ENCODE measurements at regions not wholly inside any gene's neighbourhood (a gene's known extent, or its start where the extent isn't known, plus 50 kb on each side); places are given as distances from the start of the nearest gene placed in this dataset.

DNA sequence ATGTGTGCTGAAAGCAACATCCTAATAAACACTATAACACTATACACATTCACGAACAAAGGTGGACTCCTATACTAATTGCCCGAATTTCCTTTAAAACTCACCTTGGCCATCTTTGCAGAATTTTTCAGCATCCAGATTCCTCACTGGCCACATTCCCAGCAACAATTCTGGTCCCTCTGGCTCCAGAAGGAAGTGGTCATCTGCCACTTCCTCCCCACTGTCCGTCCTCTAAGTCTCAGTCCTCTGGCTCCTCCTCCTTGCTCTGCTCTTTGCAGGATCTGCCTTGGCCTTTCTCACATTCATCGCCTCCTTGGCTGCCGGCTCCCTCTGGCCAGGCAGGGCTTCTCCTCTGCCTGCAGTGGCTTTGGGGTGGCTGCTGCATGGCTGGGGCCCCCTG, 426.0 kb downstream of the FUT8 start:
- no peak for DNase-seq
- Histone ChIP-seq H3K27me3 (ENCODE audit: insufficient read depth) (no peaks in the 10 kb centered on the region; the same call in 1 of the 2 replicates), H3K9me3 (no peaks in the 10 kb centered on the region), H3K4me2 (no peak overlapping the region), H3F3A (replicated peaks; ENCODE audit: insufficient read depth) (no peaks in the 10 kb centered on the region), H3K79me2 (ENCODE audit: insufficient read depth) (no peaks in the 10 kb centered on the region), H3K4me1 (ENCODE audit: control insufficient read depth in 1 of 2, insufficient read depth in 2 of 2, low read depth in 1 of 2, low read length in 1 of 2) (no peaks in the 10 kb centered on the region; a peak in 1 of 4 replicates), H4K20me1 (ENCODE audit: insufficient read depth) (no peaks in the 10 kb centered on the region), H3K36me3 (replicated peaks in 1 of 2; ENCODE audit: control insufficient read depth in 1 of 2, insufficient read depth in 2 of 2, low read length in 1 of 2) (no peaks in the 10 kb centered on the region), H3K9ac (no peak overlapping the region), H3K9me2 (no peaks in the 10 kb centered on the region), H2AFZ (ENCODE audit: low read depth) (no peak overlapping the region), H3K27ac (ENCODE audit: low read depth in 2 of 2, low read length in 1 of 2) (no peak overlapping the region), H3K4me3 (ENCODE audit: low read depth in 2 of 2, low read length in 1 of 2) (no peak overlapping the region)
- ChIA-PET POLR2A (no interaction called here), CTCF (interaction anchor here (2.1 kb wide), 1 partner anchor 14 kb away, joined by 11 read pairs; no protein-coding TSS in a partner anchor)
- 47% methylated on average over 4 of the region's 5 CpGs for WGBS (ENCODE audit: low lambda C conversion rate)
- TF ChIP-seq, protein P1, sequence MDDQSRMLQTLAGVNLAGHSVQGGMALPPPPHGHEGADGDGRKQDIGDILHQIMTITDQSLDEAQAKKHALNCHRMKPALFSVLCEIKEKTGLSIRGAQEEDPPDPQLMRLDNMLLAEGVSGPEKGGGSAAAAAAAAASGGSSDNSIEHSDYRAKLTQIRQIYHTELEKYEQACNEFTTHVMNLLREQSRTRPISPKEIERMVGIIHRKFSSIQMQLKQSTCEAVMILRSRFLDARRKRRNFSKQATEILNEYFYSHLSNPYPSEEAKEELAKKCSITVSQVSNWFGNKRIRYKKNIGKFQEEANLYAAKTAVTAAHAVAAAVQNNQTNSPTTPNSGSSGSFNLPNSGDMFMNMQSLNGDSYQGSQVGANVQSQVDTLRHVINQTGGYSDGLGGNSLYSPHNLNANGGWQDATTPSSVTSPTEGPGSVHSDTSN (IDR thresholded peaks at IDR 0.05): no peak
- no peak for TF ChIP-seq YY1 (IDR thresholded peaks at IDR 0.05; ENCODE audit: low read depth)
- TF ChIP-seq, protein P2, sequence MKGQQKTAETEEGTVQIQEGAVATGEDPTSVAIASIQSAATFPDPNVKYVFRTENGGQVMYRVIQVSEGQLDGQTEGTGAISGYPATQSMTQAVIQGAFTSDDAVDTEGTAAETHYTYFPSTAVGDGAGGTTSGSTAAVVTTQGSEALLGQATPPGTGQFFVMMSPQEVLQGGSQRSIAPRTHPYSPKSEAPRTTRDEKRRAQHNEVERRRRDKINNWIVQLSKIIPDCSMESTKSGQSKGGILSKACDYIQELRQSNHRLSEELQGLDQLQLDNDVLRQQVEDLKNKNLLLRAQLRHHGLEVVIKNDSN (IDR thresholded peaks at IDR 0.05; ENCODE audit: borderline replicate concordance, low read depth): no peak
- TF ChIP-seq JUND (IDR thresholded peaks at IDR 0.05): no peak
- TF ChIP-seq TAF1 (IDR thresholded peaks at IDR 0.05; ENCODE audit: borderline replicate concordance, low read depth, low read length): no peak
- TF ChIP-seq TCF12 (IDR thresholded peaks at IDR 0.05): no peak
- no peak for TF ChIP-seq POLR2AphosphoS5 (IDR thresholded peaks at IDR 0.05; ENCODE audit: low read depth, low read length)
- no peak for TF ChIP-seq NRF1 (IDR thresholded peaks at IDR 0.05; ENCODE audit: low read depth, low read length)
- TF ChIP-seq, protein P3, sequence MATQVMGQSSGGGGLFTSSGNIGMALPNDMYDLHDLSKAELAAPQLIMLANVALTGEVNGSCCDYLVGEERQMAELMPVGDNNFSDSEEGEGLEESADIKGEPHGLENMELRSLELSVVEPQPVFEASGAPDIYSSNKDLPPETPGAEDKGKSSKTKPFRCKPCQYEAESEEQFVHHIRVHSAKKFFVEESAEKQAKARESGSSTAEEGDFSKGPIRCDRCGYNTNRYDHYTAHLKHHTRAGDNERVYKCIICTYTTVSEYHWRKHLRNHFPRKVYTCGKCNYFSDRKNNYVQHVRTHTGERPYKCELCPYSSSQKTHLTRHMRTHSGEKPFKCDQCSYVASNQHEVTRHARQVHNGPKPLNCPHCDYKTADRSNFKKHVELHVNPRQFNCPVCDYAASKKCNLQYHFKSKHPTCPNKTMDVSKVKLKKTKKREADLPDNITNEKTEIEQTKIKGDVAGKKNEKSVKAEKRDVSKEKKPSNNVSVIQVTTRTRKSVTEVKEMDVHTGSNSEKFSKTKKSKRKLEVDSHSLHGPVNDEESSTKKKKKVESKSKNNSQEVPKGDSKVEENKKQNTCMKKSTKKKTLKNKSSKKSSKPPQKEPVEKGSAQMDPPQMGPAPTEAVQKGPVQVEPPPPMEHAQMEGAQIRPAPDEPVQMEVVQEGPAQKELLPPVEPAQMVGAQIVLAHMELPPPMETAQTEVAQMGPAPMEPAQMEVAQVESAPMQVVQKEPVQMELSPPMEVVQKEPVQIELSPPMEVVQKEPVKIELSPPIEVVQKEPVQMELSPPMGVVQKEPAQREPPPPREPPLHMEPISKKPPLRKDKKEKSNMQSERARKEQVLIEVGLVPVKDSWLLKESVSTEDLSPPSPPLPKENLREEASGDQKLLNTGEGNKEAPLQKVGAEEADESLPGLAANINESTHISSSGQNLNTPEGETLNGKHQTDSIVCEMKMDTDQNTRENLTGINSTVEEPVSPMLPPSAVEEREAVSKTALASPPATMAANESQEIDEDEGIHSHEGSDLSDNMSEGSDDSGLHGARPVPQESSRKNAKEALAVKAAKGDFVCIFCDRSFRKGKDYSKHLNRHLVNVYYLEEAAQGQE (IDR thresholded peaks at IDR 0.05; ENCODE audit: low read depth, low read length): no peak
- no peak for TF ChIP-seq FOXJ3 (CRISPR knock-in tag; IDR thresholded peaks at IDR 0.05)
- no peak for TF ChIP-seq GABPA (IDR thresholded peaks at IDR 0.05; ENCODE audit: low read depth)
- no peak for TF ChIP-seq SIN3A (IDR thresholded peaks at IDR 0.05; ENCODE audit: borderline replicate concordance, low read depth, low read length)
- no peak for TF ChIP-seq MEF2A (IDR thresholded peaks at IDR 0.05; ENCODE audit: borderline replicate concordance, low read depth)
- TF ChIP-seq GATA2 (CRISPR knock-in tag; IDR thresholded peaks at IDR 0.05): no peak
- TF ChIP-seq, protein P4, sequence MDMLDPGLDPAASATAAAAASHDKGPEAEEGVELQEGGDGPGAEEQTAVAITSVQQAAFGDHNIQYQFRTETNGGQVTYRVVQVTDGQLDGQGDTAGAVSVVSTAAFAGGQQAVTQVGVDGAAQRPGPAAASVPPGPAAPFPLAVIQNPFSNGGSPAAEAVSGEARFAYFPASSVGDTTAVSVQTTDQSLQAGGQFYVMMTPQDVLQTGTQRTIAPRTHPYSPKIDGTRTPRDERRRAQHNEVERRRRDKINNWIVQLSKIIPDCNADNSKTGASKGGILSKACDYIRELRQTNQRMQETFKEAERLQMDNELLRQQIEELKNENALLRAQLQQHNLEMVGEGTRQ (IDR thresholded peaks at IDR 0.05; ENCODE audit: borderline replicate concordance, low read depth, low read length): no peak
- no peak for TF ChIP-seq CHD2 (IDR thresholded peaks at IDR 0.05; ENCODE audit: low read length, partially characterized antibody)
- TF ChIP-seq ELF1 (IDR thresholded peaks at IDR 0.05): no peak
- TF ChIP-seq FOXM1 (IDR thresholded peaks at IDR 0.05; ENCODE audit: low read depth): no peak

Measured in SK-N-SH (cell line).